Right lobe of liver (tissue), 4 donors: ENCODE measurements at regions not wholly inside any gene's neighbourhood (a gene's known extent, or its start where the extent isn't known, plus 50 kb on each side); places are given as distances from the start of the nearest gene placed in this dataset.

Experiments
- CTCF ChIP-seq, 4 donors: fragments of 200-600 bp in 3 of 4; fragments of 450-650 bp in 1 of 4; IDR thresholded peaks; one replicate each; pipeline versions ENCODE4 v1.5.1 to v1.8.0; 2016 to 2022; ENCODE audit warnings: antibody characterized with exemption in 4 of 4, mild to moderate bottlenecking in 2 of 4
- POLR2A ChIP-seq: fragments of 450-650 bp; IDR thresholded peaks from one replicate; pipeline ENCODE4 v1.6.1; 2017; ENCODE audit warnings: antibody characterized with exemption, mild to moderate bottlenecking
- donor health status: DM: no; HTN: no; CAD: no.
- donor health status: DM: no; HTN: no; CAD: no.
- donor health status: DM: no; HTN: yes; CAD: no.

DNA sequence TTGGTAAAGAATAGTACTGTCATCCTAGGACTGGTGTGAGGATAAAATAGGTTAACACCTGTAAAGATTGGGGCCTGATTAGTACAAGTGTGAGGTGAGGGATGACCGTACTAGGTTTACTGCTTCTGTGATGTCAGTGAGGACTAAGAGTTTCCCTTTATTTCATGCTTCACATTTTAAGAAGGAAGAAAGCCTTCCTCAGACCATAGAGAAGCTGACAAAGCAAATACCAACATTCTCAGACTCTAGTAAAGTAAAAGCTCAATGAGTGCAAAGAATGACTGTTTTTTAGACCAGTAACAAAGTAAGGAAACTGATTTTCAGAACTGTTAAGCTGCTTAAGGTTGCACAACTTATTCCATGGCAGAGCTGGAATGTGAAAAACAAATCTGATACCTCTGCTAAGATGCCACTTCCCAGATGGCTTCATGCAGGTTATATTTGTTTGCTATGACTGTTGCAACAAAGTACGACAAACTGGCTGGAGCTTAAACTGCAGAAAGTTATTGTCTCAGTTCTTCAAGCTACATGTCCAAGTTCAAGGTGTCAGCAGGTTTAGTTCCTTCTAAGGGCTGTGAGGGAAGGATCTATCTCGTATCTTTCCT, 354.9 kb downstream of the RSL24D1 start:
- TF ChIP-seq POLR2A: no peak
- no peak for TF ChIP-seq CTCF (IDR thresholded peaks at IDR 0.05)
